ENCODE measurements at regions not wholly inside any gene's neighbourhood (a gene's known extent, or its start where the extent isn't known, plus 50 kb on each side); places are given as distances from the start of the nearest gene placed in this dataset.

DNA sequence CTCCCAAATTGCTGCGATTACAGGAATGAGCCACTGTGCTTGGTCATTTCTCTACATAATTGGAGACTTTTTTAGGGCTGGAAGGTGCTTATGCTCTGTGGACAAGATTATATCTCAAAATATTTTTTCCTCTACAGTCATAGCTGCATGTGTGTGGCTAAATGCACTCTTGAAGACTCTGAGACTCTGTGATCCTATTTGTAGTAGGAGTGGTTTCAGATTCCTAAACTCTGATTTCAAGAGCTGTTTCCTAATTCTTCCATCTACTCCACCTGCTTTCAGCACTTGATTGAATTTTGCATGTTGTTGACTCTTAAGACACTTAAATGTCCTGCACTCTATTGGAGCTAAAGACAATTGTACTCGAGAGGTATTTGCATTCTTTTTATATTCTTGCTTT lies 78.0 kb downstream of the KLF5 start:
- H3K9me3 ChIP-seq: no peaks in the 10 kb centered on the region
- H3K4me1 ChIP-seq: peaks cover 0 to 9% (median 8%) of the 10 kb centered on the region in 4 donors
- H3K27ac ChIP-seq (replicated peaks in 1 of 4): no peak overlapping the region
- no peaks in the 10 kb centered on the region for H3K36me3 ChIP-seq
- TF ChIP-seq POLR2A (IDR thresholded peaks at IDR 0.05; ENCODE audit: low read depth) (no peak), EP300 (IDR thresholded peaks at IDR 0.05) (no peak), POLR2AphosphoS5 (IDR thresholded peaks at IDR 0.05) (no peak)
- TF ChIP-seq, protein P1, sequence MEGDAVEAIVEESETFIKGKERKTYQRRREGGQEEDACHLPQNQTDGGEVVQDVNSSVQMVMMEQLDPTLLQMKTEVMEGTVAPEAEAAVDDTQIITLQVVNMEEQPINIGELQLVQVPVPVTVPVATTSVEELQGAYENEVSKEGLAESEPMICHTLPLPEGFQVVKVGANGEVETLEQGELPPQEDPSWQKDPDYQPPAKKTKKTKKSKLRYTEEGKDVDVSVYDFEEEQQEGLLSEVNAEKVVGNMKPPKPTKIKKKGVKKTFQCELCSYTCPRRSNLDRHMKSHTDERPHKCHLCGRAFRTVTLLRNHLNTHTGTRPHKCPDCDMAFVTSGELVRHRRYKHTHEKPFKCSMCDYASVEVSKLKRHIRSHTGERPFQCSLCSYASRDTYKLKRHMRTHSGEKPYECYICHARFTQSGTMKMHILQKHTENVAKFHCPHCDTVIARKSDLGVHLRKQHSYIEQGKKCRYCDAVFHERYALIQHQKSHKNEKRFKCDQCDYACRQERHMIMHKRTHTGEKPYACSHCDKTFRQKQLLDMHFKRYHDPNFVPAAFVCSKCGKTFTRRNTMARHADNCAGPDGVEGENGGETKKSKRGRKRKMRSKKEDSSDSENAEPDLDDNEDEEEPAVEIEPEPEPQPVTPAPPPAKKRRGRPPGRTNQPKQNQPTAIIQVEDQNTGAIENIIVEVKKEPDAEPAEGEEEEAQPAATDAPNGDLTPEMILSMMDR (IDR thresholded peaks at IDR 0.05): no peak
- no peak overlapping the region for H3K4me3 ChIP-seq
- H3K27me3 ChIP-seq: no peaks in the 10 kb centered on the region
- intact Hi-C loops (cut with DNase I): no loop called here
- no peak for DNase-seq (ENCODE audit: extremely low spot score)
- WGBS: 92% methylated on average over 2 of the region's 2 CpGs

DNA sequence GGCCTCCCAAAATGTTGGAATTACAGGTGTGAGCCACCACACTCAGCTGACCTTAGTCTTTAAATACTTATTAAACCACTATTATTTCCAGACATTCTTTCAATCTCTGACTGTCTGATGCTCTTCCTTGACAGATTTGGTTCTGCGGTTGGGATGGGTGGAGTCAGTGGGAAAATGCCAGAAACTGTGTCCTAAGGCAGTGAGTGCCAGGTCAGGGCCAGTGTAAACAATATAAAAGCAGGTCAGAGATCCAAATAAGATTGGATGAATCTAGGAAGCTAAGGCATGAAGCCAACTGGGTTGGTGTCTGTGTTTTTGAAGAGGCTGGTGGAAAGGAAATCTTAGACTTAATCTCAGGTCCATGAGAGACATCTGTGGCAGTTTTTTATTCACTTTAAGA lies 74.7 kb downstream of the KLF5 start:
- intact Hi-C loops (cut with DNase I): no loop called here
- H3K27me3 ChIP-seq: no peaks in the 10 kb centered on the region
- peak; percentile 70 for DNase-seq (ENCODE audit: extremely low spot score)
- 86% methylated on average over 1 of the region's 1 CpG for WGBS
- TF ChIP-seq POLR2A (IDR thresholded peaks at IDR 0.05; ENCODE audit: low read depth) (no peak), EP300 (IDR thresholded peaks at IDR 0.05) (no peak), POLR2AphosphoS5 (IDR thresholded peaks at IDR 0.05) (no peak)
- TF ChIP-seq, protein P1 (IDR thresholded peaks at IDR 0.05): no peak
- no peak overlapping the region for H3K4me3 ChIP-seq
- no peaks in the 10 kb centered on the region for H3K9me3 ChIP-seq
- no peak overlapping the region for H3K27ac ChIP-seq (replicated peaks in 1 of 4)
- H3K4me1 ChIP-seq: no peaks in the 10 kb centered on the region
- H3K36me3 ChIP-seq: no peaks in the 10 kb centered on the region

DNA sequence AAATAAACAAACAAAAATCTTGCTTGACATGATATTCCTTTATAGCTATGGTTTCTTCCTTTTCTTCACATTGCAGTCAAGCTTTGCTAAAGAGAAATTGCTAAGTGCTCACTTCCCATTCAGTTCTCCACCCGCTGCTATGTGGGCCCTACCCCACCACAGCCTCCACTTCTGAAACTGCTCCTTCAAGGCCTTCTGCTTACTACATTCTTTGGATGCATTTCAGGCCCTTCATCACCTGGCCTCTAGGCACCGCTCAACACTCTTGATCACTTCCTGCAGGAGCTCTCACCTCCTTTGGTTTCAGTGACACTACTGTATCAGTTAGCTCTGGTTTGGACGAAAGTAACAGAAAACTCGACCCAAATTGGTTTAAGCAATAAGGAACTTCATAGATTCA lies 72.4 kb downstream of the KLF5 start:
- TF ChIP-seq POLR2A (IDR thresholded peaks at IDR 0.05; ENCODE audit: low read depth) (no peak), EP300 (IDR thresholded peaks at IDR 0.05) (no peak), POLR2AphosphoS5 (IDR thresholded peaks at IDR 0.05) (no peak)
- TF ChIP-seq, protein P1 (IDR thresholded peaks at IDR 0.05): no peak
- no peaks in the 10 kb centered on the region for H3K4me1 ChIP-seq
- no peaks in the 10 kb centered on the region for H3K27me3 ChIP-seq
- H3K36me3 ChIP-seq: no peaks in the 10 kb centered on the region
- peak; percentile 75 for DNase-seq (ENCODE audit: extremely low spot score)
- intact Hi-C loops (cut with DNase I): no loop called here
- no peak overlapping the region for H3K4me3 ChIP-seq
- no peak overlapping the region for H3K27ac ChIP-seq (replicated peaks in 1 of 4)
- WGBS: 90% methylated on average over 4 of the region's 4 CpGs
- H3K9me3 ChIP-seq: no peaks in the 10 kb centered on the region

GRCh38 chr13:73129023-73129422 lies 70.2 kb downstream of the KLF5 start:
- intact Hi-C loops (cut with DNase I): no loop called here
- peak; percentile 50 for DNase-seq (ENCODE audit: extremely low spot score)
- TF ChIP-seq POLR2AphosphoS5 (IDR thresholded peaks at IDR 0.05) (no peak), EP300 (IDR thresholded peaks at IDR 0.05) (no peak), POLR2A (IDR thresholded peaks at IDR 0.05; ENCODE audit: low read depth) (no peak)
- TF ChIP-seq, protein P1 (IDR thresholded peaks at IDR 0.05): no peak
- no peaks in the 10 kb centered on the region for H3K36me3 ChIP-seq
- no peaks in the 10 kb centered on the region for H3K27me3 ChIP-seq
- no peaks in the 10 kb centered on the region for H3K9me3 ChIP-seq
- no peak overlapping the region for H3K27ac ChIP-seq (replicated peaks in 1 of 4)
- no peak overlapping the region for H3K4me3 ChIP-seq
- 91% methylated on average over 6 of the region's 6 CpGs for WGBS
- no peaks in the 10 kb centered on the region for H3K4me1 ChIP-seq

Small RNA genes in the stretch of these regions (small RNA-seq; reads per million reads assigned to genes)
- gene AL162376.1 (0 reads per million in 3 donors), gene RNU4-10P (0 reads per million in 3 donors), gene RNY1P8 (0 reads per million in 3 donors)

Data from esophagus muscularis mucosa (tissue), 4 donors.